ENCODE measurements at regions not wholly inside any gene's neighbourhood (a gene's known extent, or its start where the extent isn't known, plus 50 kb on each side); places are given as distances from the start of the nearest gene placed in this dataset.
A peak's percentile ranks its signal among the peaks of the same experiment; 100 is the strongest.

- Histone ChIP-seq H3K9ac (replicated peaks in 1 of 4; ENCODE audit: extremely low read depth in 1 of 4, low read depth in 3 of 4, low read length in 3 of 4) (no peak overlapping the region), H2BK20ac (ENCODE audit: low read length) (no peak overlapping the region), H2BK12ac (ENCODE audit: low read depth, low read length) (no peak overlapping the region), H4K20me1 (replicated peaks in 1 of 2; ENCODE audit: control insufficient read depth in 1 of 2, insufficient read depth in 2 of 2, low read length in 2 of 2) (no peaks in the 10 kb centered on the region), H3K4me2 (ENCODE audit: insufficient read depth in 1 of 2, low read depth in 2 of 2, low read length in 2 of 2) (no peak overlapping the region), H4K91ac (replicated peaks; ENCODE audit: insufficient read length, low read length) (no peak overlapping the region), H3K23ac (ENCODE audit: insufficient read length) (no peak overlapping the region), H4K8ac (ENCODE audit: extremely low read depth, insufficient read depth, low read length) (no peak overlapping the region), H3K23me2 (ENCODE audit: low read depth, low read length) (no peaks in the 10 kb centered on the region), H2BK5ac (ENCODE audit: low read depth, low read length) (no peak overlapping the region), H3K56ac (replicated peaks; ENCODE audit: insufficient read length, low read depth, low read length) (no peak overlapping the region), H2AK5ac (ENCODE audit: low read depth, low read length) (no peak overlapping the region), H3K9me3 (ENCODE audit: insufficient read depth in 2 of 2, low read depth in 1 of 2, low read length in 1 of 2) (no peaks in the 10 kb centered on the region), H3K4me1 (replicated peaks in 1 of 4; ENCODE audit: control insufficient read depth in 3 of 4, insufficient read depth in 4 of 4, low read length in 3 of 4) (no peaks in the 10 kb centered on the region), H3K27ac (ENCODE audit: low read depth, low read length) (no peak overlapping the region), H3K18ac (ENCODE audit: extremely low read depth, low read length) (no peak overlapping the region), H2BK120ac (replicated peaks; ENCODE audit: low read depth, low read length) (no peak overlapping the region), H3K36me3 (ENCODE audit: control insufficient read depth in 2 of 4, insufficient read depth in 4 of 4, low read length in 3 of 4) (no peaks in the 10 kb centered on the region), H2BK15ac (ENCODE audit: low read length) (no peak overlapping the region), H3K4me3 (ENCODE audit: extremely low read depth in 1 of 4, insufficient read depth in 2 of 4, low read depth in 3 of 4, low read length in 4 of 4) (no peak overlapping the region), H2AFZ (ENCODE audit: low read length) (no peak overlapping the region), H4K5ac (ENCODE audit: insufficient read length, low read depth, low read length) (no peak overlapping the region), H3K27me3 (replicated peaks in 1 of 4; ENCODE audit: control insufficient read depth in 3 of 4, extremely low read depth in 1 of 4, insufficient read depth in 3 of 4, low read length in 3 of 4) (no peaks in the 10 kb centered on the region), H3K79me2 (ENCODE audit: control insufficient read depth in 1 of 2, insufficient read depth in 2 of 2, low read length in 2 of 2) (no peaks in the 10 kb centered on the region), H3K14ac (ENCODE audit: insufficient read length) (no peak overlapping the region), H3K79me1 (ENCODE audit: low read depth, low read length) (no peaks in the 10 kb centered on the region), H3K4ac (replicated peaks; ENCODE audit: insufficient read length, low read depth, low read length) (no peak overlapping the region)
- no peak for TF ChIP-seq BRCA1 (IDR thresholded peaks at IDR 0.05; ENCODE audit: low read depth, low read length)
- no peak for TF ChIP-seq JUND (IDR thresholded peaks at IDR 0.05; ENCODE audit: low read length)
- TF ChIP-seq KDM1A (IDR thresholded peaks at IDR 0.05; ENCODE audit: borderline replicate concordance, low read length), result 0 out of 2 replicates have a peak, but pooled peaks have one; percentile 38
- POLR2A ChIA-PET (ENCODE audit: partially characterized antibody), result interaction anchor here (1.3 kb wide), 1 partner anchor 56 kb away, joined by 4 read pairs; no protein-coding TSS in a partner anchor
- FAIRE-seq (no peak), DNase-seq (ENCODE audit: low read depth in 1 of 2, low spot score in 2 of 2) (no peak)
- 92% methylated on average over 3 of the region's 3 CpGs; no CpG with 5 or more reads in 1 of the 2 experiments for WGBS, 2 experiments (ENCODE audit: extremely low coverage in 1 of 2, insufficient coverage in 1 of 2, insufficient read length in 1 of 2, insufficient replicate concordance in 2 of 2, low coverage in 1 of 2, low lambda C conversion rate in 2 of 2, missing lambda C conversion rate in 1 of 2)
- CTCF ChIA-PET (ENCODE audit: partially characterized antibody), result interaction anchor here (1.1 to 1.6 kb wide), 4 partner anchors 11 to 423 kb away, joined by 3 to 4 read pairs (median 3); no protein-coding TSS in a partner anchor
Measured at GRCh38 chr6:40972190-40972589, 66.8 kb downstream of the UNC5CL start.
